IPS-18c (cell line): ENCODE measurements at regions not wholly inside any gene's neighbourhood (a gene's known extent, or its start where the extent isn't known, plus 50 kb on each side); places are given as distances from the start of the nearest gene placed in this dataset.

Source experiments
- H3K4me3 ChIP-seq: 2 replicates; pipeline ENCODE4 v1.7.0; 2013; ENCODE audit warnings: low read depth, mild to moderate bottlenecking, low read length, moderate library complexity; ENCODE audit not compliant: insufficient read depth
- H3K9me3 ChIP-seq: one replicate; pipeline ENCODE4 v1.6.1; 2013; ENCODE audit warnings: mild to moderate bottlenecking, low read length, moderate library complexity; ENCODE audit not compliant: control insufficient read depth, insufficient read depth

- H3K4me3 ChIP-seq: no peak overlapping the region
- no peaks in the 10 kb centered on the region for H3K9me3 ChIP-seq
Measured at GRCh38 chr13:22262001-22262885, 591.4 kb downstream of the FGF9 start.

- Histone ChIP-seq H3K9me3 (no peaks in the 10 kb centered on the region), H3K4me3 (no peak overlapping the region)
Measured at GRCh38 chr13:22263185-22263584, 592.3 kb downstream of the FGF9 start.

- H3K9me3 ChIP-seq: no peaks in the 10 kb centered on the region
- H3K4me3 ChIP-seq: no peak overlapping the region
Measured at GRCh38 chr13:22265563-22265962, 594.7 kb downstream of the FGF9 start.

GRCh38 chr13:22270881-22271280, 600.0 kb downstream of the FGF9 start:
- no peak overlapping the region for H3K4me3 ChIP-seq
- H3K9me3 ChIP-seq: no peaks in the 10 kb centered on the region

- Histone ChIP-seq H3K4me3 (no peak overlapping the region), H3K9me3 (no peaks in the 10 kb centered on the region)
Measured at GRCh38 chr13:22271903-22272302, 601.0 kb downstream of the FGF9 start.

GRCh38 chr13:22275393-22275792, 604.5 kb downstream of the FGF9 start:
- Histone ChIP-seq H3K9me3 (no peaks in the 10 kb centered on the region), H3K4me3 (no peak overlapping the region)

- no peak overlapping the region for H3K4me3 ChIP-seq
Measured at GRCh38 chr13:22276616-22277015, 605.7 kb downstream of the FGF9 start.

GRCh38 chr13:22278336-22278929, 607.6 kb downstream of the FGF9 start:
- Histone ChIP-seq H3K4me3 (no peak overlapping the region), H3K9me3 (no peaks in the 10 kb centered on the region)

More at GRCh38 chr13:22276616-22277015, 605.7 kb downstream of the FGF9 start:
- H3K9me3 ChIP-seq: no peaks in the 10 kb centered on the region

- no peaks in the 10 kb centered on the region for H3K9me3 ChIP-seq
- H3K4me3 ChIP-seq: no peak overlapping the region
Measured at GRCh38 chr13:22285867-22286266, 615.0 kb downstream of the FGF9 start.

GRCh38 chr13:22286338-22286737, 615.5 kb downstream of the FGF9 start:
- no peak overlapping the region for H3K4me3 ChIP-seq
- no peaks in the 10 kb centered on the region for H3K9me3 ChIP-seq

GRCh38 chr13:22287343-22287920, 616.6 kb downstream of the FGF9 start:
- no peaks in the 10 kb centered on the region for H3K9me3 ChIP-seq

GRCh38 chr13:22288496-22288895, 617.6 kb downstream of the FGF9 start:
- no peaks in the 10 kb centered on the region for H3K9me3 ChIP-seq
- H3K4me3 ChIP-seq: no peak overlapping the region

More at GRCh38 chr13:22287343-22287920, 616.6 kb downstream of the FGF9 start:
- H3K4me3 ChIP-seq: no peak overlapping the region

- no peak overlapping the region for H3K4me3 ChIP-seq
- H3K9me3 ChIP-seq: no peaks in the 10 kb centered on the region
Measured at GRCh38 chr13:22289711-22290110, 618.8 kb downstream of the FGF9 start.

GRCh38 chr13:22298530-22298929, 627.7 kb downstream of the FGF9 start:
- H3K9me3 ChIP-seq: peaks cover 2% of the 10 kb centered on the region
- H3K4me3 ChIP-seq: no peak overlapping the region

GRCh38 chr13:22311734-22312404, 641.0 kb downstream of the FGF9 start:
- Histone ChIP-seq H3K4me3 (no peak overlapping the region), H3K9me3 (no peaks in the 10 kb centered on the region)

GRCh38 chr13:22312405-22312803, 641.5 kb downstream of the FGF9 start:
- Histone ChIP-seq H3K9me3 (no peaks in the 10 kb centered on the region), H3K4me3 (no peak overlapping the region)

GRCh38 chr13:22316494-22317025, 645.7 kb downstream of the FGF9 start:
- no peak overlapping the region for H3K4me3 ChIP-seq
- H3K9me3 ChIP-seq: no peaks in the 10 kb centered on the region
